IMR-90 (cell line): ENCODE measurements at regions not wholly inside any gene's neighbourhood (a gene's known extent, or its start where the extent isn't known, plus 50 kb on each side); places are given as distances from the start of the nearest gene placed in this dataset.

Experiments used
- ATAC-seq: fragments of 200-7000 bp; cut with Tn5 transposase; 2 replicates; pipeline ENCODE4 v1.9.1; 2020; ENCODE audit warnings: low read depth, mild to moderate bottlenecking, moderate library complexity
- BruUV-seq: library from RNA; stranded (reverse); fragments of 400-500 nt; replicated peaks from 2 replicates; lab custom pipeline; 2021; lab: Mats Ljungman, UMichigan
- CTCF ChIA-PET: fragments of 300-600 bp; formaldehyde crosslinking; extraction: SDS; loops from one replicate; lab custom pipeline; 2021; ENCODE audit warnings: antibody characterized with exemption; lab: Yijun Ruan, JAX
- POLR2A ChIA-PET: fragments of 300-600 bp; sonication (Branson Sonifier 250); formaldehyde crosslinking; loops from one replicate; lab custom pipeline; 2022; ENCODE audit warnings: antibody characterized with exemption; ENCODE audit not compliant: unreplicated experiment; lab: Charles Lee
- DNase-seq: peaks from one replicate; pipeline ENCODE4 v3.0.0; 2013
- H2AFZ ChIP-seq: replicated peaks from 2 replicates; pipeline ENCODE3; 2013; ENCODE audit warnings: low read length, mild to moderate bottlenecking; ENCODE audit not compliant: poor library complexity
- H2AK5ac ChIP-seq: 2 replicates; pipeline ENCODE4 v1.6.1; 2013; ENCODE audit warnings: low read depth, low read length, inconsistent platforms
- H2AK9ac ChIP-seq: replicated peaks from 2 replicates; pipeline ENCODE3; 2013; ENCODE audit warnings: mild to moderate bottlenecking, low read depth, low read length, moderate library complexity; ENCODE audit not compliant: poor library complexity
- H2BK120ac ChIP-seq: 2 replicates; pipeline ENCODE4 v1.6.1; 2013; ENCODE audit warnings: low read depth, low read length, inconsistent platforms
- H2BK15ac ChIP-seq: 3 replicates; pipeline ENCODE4 v1.6.1; 2013; ENCODE audit warnings: low read depth, low read length, inconsistent platforms
- H2BK20ac ChIP-seq: 2 replicates; pipeline ENCODE4 v1.6.1; 2013; ENCODE audit warnings: low read depth, mild to moderate bottlenecking, inconsistent platforms, low read length, moderate library complexity
- H2BK5ac ChIP-seq: 2 replicates; pipeline ENCODE4 v1.6.1; 2013; ENCODE audit warnings: mild to moderate bottlenecking, low read depth, low read length, inconsistent platforms; ENCODE audit not compliant: poor library complexity, severe bottlenecking
- H3K14ac ChIP-seq: replicated peaks from 2 replicates; pipeline ENCODE4 v1.6.1; 2013; ENCODE audit warnings: low read depth, low read length, inconsistent platforms
- H3K18ac ChIP-seq: 2 replicates; pipeline ENCODE4 v1.6.1; 2013; ENCODE audit warnings: low read depth, low read length, control low read depth
- H3K23ac ChIP-seq: 2 replicates; pipeline ENCODE4 v1.6.1; 2013; ENCODE audit warnings: low read depth, low read length, inconsistent platforms
- H3K27ac ChIP-seq: 2 replicates; pipeline ENCODE4 v1.5.1; 2013; ENCODE audit warnings: mild to moderate bottlenecking, control low read depth, low read length; ENCODE audit not compliant: insufficient read depth
- H3K27me3 ChIP-seq: 2 replicates; pipeline ENCODE4 v1.6.1; 2013; ENCODE audit warnings: low read length; ENCODE audit not compliant: control insufficient read depth, insufficient read depth
- H3K36me3 ChIP-seq: 2 replicates; pipeline ENCODE4 v1.6.1; 2013; ENCODE audit warnings: low read length, mixed read lengths; ENCODE audit not compliant: control insufficient read depth, insufficient read depth
- H3K4ac ChIP-seq: 2 replicates; pipeline ENCODE4 v1.6.1; 2013; ENCODE audit warnings: low read depth, low read length, inconsistent platforms
- H3K4me1 ChIP-seq: 2 replicates; pipeline ENCODE4 v1.6.1; 2013; ENCODE audit warnings: low read length, mixed read lengths; ENCODE audit not compliant: control insufficient read depth, insufficient read depth
- H3K4me2 ChIP-seq: 2 replicates; pipeline ENCODE4 v1.6.1; 2013; ENCODE audit warnings: low read depth, mild to moderate bottlenecking, control low read depth, low read length, moderate library complexity
- H3K4me3 ChIP-seq: 2 replicates; pipeline ENCODE4 v1.5.1; 2013; ENCODE audit warnings: low read depth, mild to moderate bottlenecking, control low read depth, low read length, moderate library complexity; ENCODE audit not compliant: insufficient read depth
- H3K56ac ChIP-seq: 2 replicates; pipeline ENCODE4 v1.6.1; 2013; ENCODE audit warnings: low read length, inconsistent platforms; ENCODE audit not compliant: insufficient read depth; ENCODE audit errors: extremely low read depth
- H3K79me1 ChIP-seq, 2 experiments: 2 replicates each; pipeline ENCODE4 v1.6.1; 2013; ENCODE audit warnings: low read length in 2 of 2, inconsistent platforms in 1 of 2, low read depth in 1 of 2
- H3K9ac ChIP-seq: 2 replicates; pipeline ENCODE4 v1.6.1; 2013; ENCODE audit warnings: low read depth, low read length, control low read depth
- H3K9me1 ChIP-seq: 2 replicates; pipeline ENCODE4 v1.6.1; 2013; ENCODE audit warnings: low read length, inconsistent platforms; ENCODE audit not compliant: insufficient read depth
- H3K9me3 ChIP-seq: 2 replicates; pipeline ENCODE4 v1.6.1; 2013; ENCODE audit warnings: low read length; ENCODE audit not compliant: control insufficient read depth, insufficient read depth
- H4K20me1 ChIP-seq: 2 replicates; pipeline ENCODE4 v1.6.1; 2013; ENCODE audit warnings: low read length, inconsistent platforms; ENCODE audit not compliant: insufficient read depth
- H4K5ac ChIP-seq: 2 replicates; pipeline ENCODE4 v1.6.1; 2013; ENCODE audit warnings: mild to moderate bottlenecking, low read depth, low read length, control low read depth
- H4K8ac ChIP-seq, 2 experiments: 2 replicates each; pipeline ENCODE4 v1.6.1; 2013; ENCODE audit warnings: low read depth in 2 of 2, low read length in 2 of 2, control low read depth in 1 of 2, inconsistent platforms in 1 of 2
- H4K91ac ChIP-seq: 2 replicates; pipeline ENCODE4 v1.6.1; 2013; ENCODE audit warnings: low read depth, low read length, inconsistent platforms; ENCODE audit not compliant: insufficient read depth
- BHLHE40 ChIP-seq: fragments of 150-350 bp; IDR thresholded peaks from 2 replicates; pipeline ENCODE4 v1.6.1; 2016; ENCODE audit warnings: mild to moderate bottlenecking, low read depth, low read length
- CEBPB ChIP-seq: IDR thresholded peaks from 2 replicates; pipeline ENCODE4 v1.6.1; 2012; ENCODE audit warnings: low read depth, low read length, improper control_type of control experiment
- CHD1 ChIP-seq: IDR thresholded peaks from 2 replicates; pipeline ENCODE4 v1.6.1; 2012; ENCODE audit warnings: low read depth, low read length, improper control_type of control experiment
- CTCF ChIP-seq: conservative IDR thresholded peaks from 2 replicates; pipeline ENCODE4 v1.5.1; 2012; ENCODE audit warnings: mild to moderate bottlenecking, low read depth, low read length, improper control_type of control experiment
- ELK1 ChIP-seq: fragments of 150-350 bp; IDR thresholded peaks from 2 replicates; pipeline ENCODE4 v1.6.1; 2016; ENCODE audit warnings: low read depth, mild to moderate bottlenecking, low read length, moderate library complexity, borderline replicate concordance
- FOS ChIP-seq: fragments of 150-350 bp; IDR thresholded peaks from 2 replicates; pipeline ENCODE4 v1.6.1; 2016; ENCODE audit warnings: low read depth, low read length
- MAFK ChIP-seq: IDR thresholded peaks from 2 replicates; pipeline ENCODE4 v1.6.1; 2012; ENCODE audit warnings: low read depth, low read length, improper control_type of control experiment
- MAZ ChIP-seq: IDR thresholded peaks from 2 replicates; pipeline ENCODE4 v1.6.1; 2012; ENCODE audit warnings: low read depth, mild to moderate bottlenecking, low read length, improper control_type of control experiment, moderate library complexity, borderline replicate concordance
- MXI1 ChIP-seq: IDR thresholded peaks from 2 replicates; pipeline ENCODE4 v1.6.1; 2012; ENCODE audit warnings: low read depth, mild to moderate bottlenecking, low read length, moderate library complexity, borderline replicate concordance
- NFE2L2 ChIP-seq: fragments of 150-350 bp; IDR thresholded peaks from 2 replicates; pipeline ENCODE4 v1.6.1; 2016; ENCODE audit warnings: low read depth, mild to moderate bottlenecking, low read length
- POLR2A ChIP-seq: IDR thresholded peaks from 2 replicates; pipeline ENCODE4 v1.6.1; 2012; ENCODE audit warnings: mild to moderate bottlenecking, low read depth, low read length
- RAD21 ChIP-seq: IDR thresholded peaks from 2 replicates; pipeline ENCODE4 v1.6.1; 2012; ENCODE audit warnings: low read length, improper control_type of control experiment
- RCOR1 ChIP-seq: IDR thresholded peaks from 2 replicates; pipeline ENCODE4 v1.6.1; 2012; ENCODE audit warnings: mild to moderate bottlenecking, low read length, improper control_type of control experiment; ENCODE audit not compliant: insufficient replicate concordance
- RFX5 ChIP-seq: IDR thresholded peaks from 2 replicates; pipeline ENCODE4 v1.8.0; 2012; ENCODE audit warnings: low read depth, mild to moderate bottlenecking, low read length, moderate library complexity
- SMC3 ChIP-seq: fragments of 150-350 bp; IDR thresholded peaks from 2 replicates; pipeline ENCODE4 v1.6.1; 2016; ENCODE audit warnings: low read depth, mild to moderate bottlenecking, antibody characterized with exemption, low read length, moderate library complexity
- USF2 ChIP-seq: fragments of 150-350 bp; IDR thresholded peaks from 2 replicates; pipeline ENCODE4 v1.6.1; 2017; ENCODE audit warnings: mild to moderate bottlenecking, antibody characterized with exemption, low read length, low read depth
- WGBS, 2 experiments: methylation state at CpG; one replicate each; pipeline versions ENCODE4 v1.1.5 to v1.1.7; 2013; ENCODE audit warnings: missing lambda C conversion rate in 2 of 2; ENCODE audit not compliant: insufficient read length in 1 of 2; ENCODE audit errors: extremely low coverage in 2 of 2; 5-methylcytosine and 5-hydroxymethylcytosine counted together
- dilution Hi-C: fragments of 300-500 bp; cut with HindIII; formaldehyde crosslinking; loops from one replicate; pipeline ENCODE4 v1.14.3; 2018; ENCODE audit warnings: low sequenced_read_pairs; ENCODE audit not compliant: unreplicated experiment
- in situ Hi-C: fragments of 300-500 bp; cut with MboI; formaldehyde crosslinking; loops from 3 replicates; pipeline ENCODE4 v1.14.3; 2019; ENCODE audit warnings: low sequenced_read_pairs, inconsistent platforms, mixed read lengths
- intact Hi-C: fragments of 100-400 bp; cut with micrococcal nuclease; formaldehyde crosslinking; loops from 2 replicates; pipeline ENCODE4 v1.10.0; 2022

GRCh38 chr18:40878371-40878770 is 1076.7 kb upstream of the PIK3C3 start:
- peak overlapping the region; percentile 99 for H2BK120ac ChIP-seq
- no peaks in the 10 kb centered on the region; the same call in 1 of the 2 replicates for H3K36me3 ChIP-seq
- H2BK5ac ChIP-seq: peak overlapping the region; percentile 99
- H3K4ac ChIP-seq: peak overlapping the region; percentile 96
- H3K9ac ChIP-seq: no peak overlapping the region
- H3K23ac ChIP-seq: peak overlapping the region; percentile 48
- H3K4me2 ChIP-seq: no peak overlapping the region
- TF ChIP-seq FOS (no peak), BHLHE40 (no peak), MAFK (no peak), MXI1 (no peak), CHD1 (no peak), RAD21 (no peak), CEBPB (no peak), USF2 (no peak), RFX5 (no peak), POLR2A (no peak), ELK1 (no peak), RCOR1 (no peak), SMC3 (no peak), CTCF (no peak), MAZ (no peak), NFE2L2 (no peak)
- H3K9me3 ChIP-seq: no peaks in the 10 kb centered on the region
- H2AK5ac ChIP-seq: peak overlapping the region; percentile 87
- peak overlapping the region; percentile 100 for H2BK20ac ChIP-seq
- 0 out of 2 replicates have a peak, but pooled peaks cover 2% of the 10 kb centered on the region for H3K9me1 ChIP-seq
- peaks cover 12% of the 10 kb centered on the region for H3K4me1 ChIP-seq
- H4K8ac ChIP-seq: peak overlapping the region; percentile 69 to 82; a peak in 3 of 4 replicates
- peak overlapping the region; percentile 65 for H3K56ac ChIP-seq
- peak overlapping the region; percentile 100 for H2BK15ac ChIP-seq
- H4K91ac ChIP-seq: peak overlapping the region; percentile 98
- WGBS, 2 experiments: 57% methylated on average over 1 of the region's 1 CpG; no CpG with 5 or more reads in 1 of the 2 experiments
- intact Hi-C loops (loop anchor here (10.0 kb wide), 1 partner anchor 504 kb away; no protein-coding TSS in a partner anchor), dilution Hi-C loops (no loop called here), in situ Hi-C loops (no loop called here)
- no peak for ATAC-seq
- CTCF ChIA-PET: no interaction called here
- no peaks in the 10 kb centered on the region for H4K20me1 ChIP-seq
- no peaks in the 10 kb centered on the region for H3K79me1 ChIP-seq
- peak overlapping the region; percentile 44; the same call in 1 of the 2 replicates for H3K27ac ChIP-seq
- no peak overlapping the region for H3K4me3 ChIP-seq
- BruUV-seq: no TSS peak
- H4K5ac ChIP-seq: peak overlapping the region; percentile 96; the same call in 1 of the 2 replicates
- peak overlapping the region; percentile 18 for H2AK9ac ChIP-seq
- H3K18ac ChIP-seq: peak overlapping the region; percentile 97
- no peaks in the 10 kb centered on the region for H3K27me3 ChIP-seq
- H2AFZ ChIP-seq: no peak overlapping the region
- POLR2A ChIA-PET: no interaction called here
- no peak for DNase-seq
- H3K14ac ChIP-seq: peak overlapping the region; percentile 98; the same call in 1 of the 2 replicates
